Tibial artery (tissue), 4 donors: ENCODE measurements at regions not wholly inside any gene's neighbourhood (a gene's known extent, or its start where the extent isn't known, plus 50 kb on each side); places are given as distances from the start of the nearest gene placed in this dataset.
A peak's percentile ranks its signal among the peaks of the same experiment; 100 is the strongest.
"Not testable (repeated sequence)": the region's sequence is repeated elsewhere in the genome, so short reads cannot be mapped to it uniquely, and the experiment has no call there.

Experiments used
- DNase-seq, 2 donors: peaks; one replicate each; pipeline ENCODE4 v3.0.0-alpha.2; 2019
- H3K27ac ChIP-seq, 2 donors: fragments of 200-600 bp; sonication (generic) in 1 of 2; 1 replicate in 1 of 2; 2 replicates in 1 of 2; pipeline ENCODE4 v1.5.1; 2018 to 2019; ENCODE audit warnings: mild to moderate bottlenecking in 1 of 2
- H3K27me3 ChIP-seq, 2 donors: fragments of 200-600 bp; sonication (generic) in 1 of 2; one replicate each; pipeline versions ENCODE4 v1.5.1 to v1.6.0; 2016 to 2019
- H3K36me3 ChIP-seq, 3 donors: fragments of 200-600 bp; sonication (generic) in 2 of 3; one replicate each; pipeline ENCODE4 v1.5.1; 2016 to 2019; ENCODE audit warnings: mild to moderate bottlenecking in 2 of 3
- H3K4me1 ChIP-seq, 4 donors: fragments of 200-600 bp; sonication (generic) in 2 of 4; 1 replicate in 3 of 4; 2 replicates in 1 of 4; pipeline ENCODE4 v1.5.1; 2016 to 2019
- H3K4me3 ChIP-seq, 2 donors: fragments of 200-600 bp; sonication (generic) in 1 of 2; 1 replicate in 1 of 2; 2 replicates in 1 of 2; pipeline ENCODE4 v1.5.1; 2018 to 2019; ENCODE audit warnings: mild to moderate bottlenecking in 2 of 2
- H3K9me3 ChIP-seq, 3 donors: fragments of 200-600 bp; sonication (generic) in 1 of 3; one replicate each; pipeline ENCODE4 v1.5.1; 2016 to 2019
- intact Hi-C: fragments of 100-400 bp; cut with DNase I; formaldehyde crosslinking; loops from one replicate; pipeline ENCODE4 v1.15.0; 2023; ENCODE audit warnings: low total_unique reads
- TF ChIP-seq, protein P1 (sequence below), 2 experiments: fragments of 200-600 bp in 1 of 2; fragments of 450-650 bp in 1 of 2; IDR thresholded peaks; one replicate each; pipeline ENCODE4 v1.5.1; 2017 to 2019; ENCODE audit warnings: antibody characterized with exemption in 2 of 2, mild to moderate bottlenecking in 1 of 2, moderate library complexity in 1 of 2

DNA sequence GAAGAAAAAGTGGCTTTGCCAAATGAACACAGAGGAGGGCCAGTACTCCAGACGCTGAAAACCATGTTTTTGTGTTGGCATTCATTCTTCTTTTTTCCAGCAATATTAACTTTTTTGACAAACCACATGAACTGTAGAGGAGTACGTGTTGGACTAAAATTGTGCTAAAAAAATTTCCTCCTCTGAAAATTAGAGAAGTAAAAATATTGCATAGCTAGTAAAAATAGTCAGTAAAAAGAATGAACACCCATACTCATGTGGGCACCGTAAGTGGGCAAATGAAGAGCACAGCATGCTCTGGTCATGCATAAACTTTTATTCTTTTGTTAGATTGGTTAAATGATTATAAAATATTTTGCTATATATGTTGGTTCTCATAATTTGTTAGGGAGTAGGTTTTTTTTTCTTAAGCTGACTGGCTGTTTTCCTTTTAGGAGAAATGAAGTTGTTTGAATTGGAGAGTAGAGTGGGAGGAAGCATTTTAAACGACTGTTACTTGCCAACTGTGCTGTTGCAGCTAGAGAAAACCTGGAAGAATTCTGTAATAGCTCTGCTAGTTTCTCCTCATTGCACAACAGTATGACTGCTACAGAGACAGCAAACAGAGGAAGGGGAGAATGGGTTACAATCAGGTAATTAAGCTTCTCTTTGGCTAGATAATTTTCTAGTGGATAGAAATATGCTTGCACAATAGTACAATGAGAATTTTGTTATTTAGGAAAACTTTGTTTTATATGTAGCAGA lies 222.4 kb downstream of the KCTD12 start:
- intact Hi-C loops: no loop called here
- no peak for DNase-seq
- peaks cover 0 to 16% (median 7%) of the 10 kb centered on the region in 4 donors for H3K4me1 ChIP-seq
- H3K27me3 ChIP-seq: no peaks in the 10 kb centered on the region
- TF ChIP-seq, protein P1, sequence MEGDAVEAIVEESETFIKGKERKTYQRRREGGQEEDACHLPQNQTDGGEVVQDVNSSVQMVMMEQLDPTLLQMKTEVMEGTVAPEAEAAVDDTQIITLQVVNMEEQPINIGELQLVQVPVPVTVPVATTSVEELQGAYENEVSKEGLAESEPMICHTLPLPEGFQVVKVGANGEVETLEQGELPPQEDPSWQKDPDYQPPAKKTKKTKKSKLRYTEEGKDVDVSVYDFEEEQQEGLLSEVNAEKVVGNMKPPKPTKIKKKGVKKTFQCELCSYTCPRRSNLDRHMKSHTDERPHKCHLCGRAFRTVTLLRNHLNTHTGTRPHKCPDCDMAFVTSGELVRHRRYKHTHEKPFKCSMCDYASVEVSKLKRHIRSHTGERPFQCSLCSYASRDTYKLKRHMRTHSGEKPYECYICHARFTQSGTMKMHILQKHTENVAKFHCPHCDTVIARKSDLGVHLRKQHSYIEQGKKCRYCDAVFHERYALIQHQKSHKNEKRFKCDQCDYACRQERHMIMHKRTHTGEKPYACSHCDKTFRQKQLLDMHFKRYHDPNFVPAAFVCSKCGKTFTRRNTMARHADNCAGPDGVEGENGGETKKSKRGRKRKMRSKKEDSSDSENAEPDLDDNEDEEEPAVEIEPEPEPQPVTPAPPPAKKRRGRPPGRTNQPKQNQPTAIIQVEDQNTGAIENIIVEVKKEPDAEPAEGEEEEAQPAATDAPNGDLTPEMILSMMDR (IDR thresholded peaks at IDR 0.05): no peak
- H3K27ac ChIP-seq: peak overlapping the region in 1 of 2 donors; percentile 24
- no peaks in the 10 kb centered on the region for H3K36me3 ChIP-seq
- no peaks in the 10 kb centered on the region for H3K9me3 ChIP-seq
- H3K4me3 ChIP-seq: no peak overlapping the region

DNA sequence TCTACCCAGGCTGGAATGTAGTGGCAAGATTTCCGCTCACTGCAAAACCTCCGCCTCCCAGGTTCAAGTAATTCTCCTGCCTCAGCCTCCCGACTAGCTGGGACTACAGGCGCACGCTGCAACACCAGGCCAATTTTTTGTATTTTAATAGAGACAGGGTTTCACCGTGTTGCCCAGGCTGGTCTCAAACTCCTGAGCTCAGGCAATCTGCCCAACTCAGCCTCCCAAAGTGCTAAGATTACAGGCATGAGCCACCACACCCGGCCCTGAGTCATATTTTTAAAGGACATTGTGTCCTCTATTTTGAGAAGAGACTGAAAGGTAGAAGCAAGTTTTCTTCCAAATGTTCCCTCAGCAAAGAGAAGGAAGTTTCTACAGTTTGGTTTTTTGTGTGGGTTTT lies 227.1 kb downstream of the KCTD12 start:
- H3K27me3 ChIP-seq, H3K36me3 ChIP-seq, intact Hi-C loops, DNase-seq, H3K27ac ChIP-seq, H3K9me3 ChIP-seq, H3K4me3 ChIP-seq: not testable (repeated sequence)
- H3K4me1 ChIP-seq: peaks cover 0 to 12% (median 6%) of the 10 kb centered on the region in 4 donors

DNA sequence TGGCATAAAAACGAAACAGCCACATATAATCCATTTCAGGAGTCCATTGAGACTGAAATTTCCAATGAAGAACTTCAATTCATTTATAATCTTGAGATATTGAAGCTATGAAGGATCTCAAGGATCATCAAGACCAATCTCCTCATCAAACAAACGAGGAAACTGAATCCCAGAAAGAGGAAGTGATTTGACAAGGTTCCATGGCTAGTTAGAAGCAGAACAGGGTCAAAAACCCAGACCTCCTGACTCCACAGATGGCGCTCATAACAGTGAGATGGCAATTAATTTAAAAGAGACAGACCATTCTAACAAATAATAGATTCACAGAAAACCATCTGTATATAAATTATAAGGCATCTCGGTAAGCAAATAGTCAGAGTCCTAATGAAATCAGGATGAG lies 229.7 kb downstream of the KCTD12 start:
- Histone ChIP-seq H3K27ac (no peak overlapping the region), H3K36me3 (no peaks in the 10 kb centered on the region), H3K9me3 (no peaks in the 10 kb centered on the region), H3K4me3 (no peak overlapping the region), H3K4me1 (no peaks in the 10 kb centered on the region), H3K27me3 (no peaks in the 10 kb centered on the region)
- intact Hi-C loops: no loop called here
- no peak for DNase-seq
- TF ChIP-seq, protein P1 (IDR thresholded peaks at IDR 0.05): no peak

DNA sequence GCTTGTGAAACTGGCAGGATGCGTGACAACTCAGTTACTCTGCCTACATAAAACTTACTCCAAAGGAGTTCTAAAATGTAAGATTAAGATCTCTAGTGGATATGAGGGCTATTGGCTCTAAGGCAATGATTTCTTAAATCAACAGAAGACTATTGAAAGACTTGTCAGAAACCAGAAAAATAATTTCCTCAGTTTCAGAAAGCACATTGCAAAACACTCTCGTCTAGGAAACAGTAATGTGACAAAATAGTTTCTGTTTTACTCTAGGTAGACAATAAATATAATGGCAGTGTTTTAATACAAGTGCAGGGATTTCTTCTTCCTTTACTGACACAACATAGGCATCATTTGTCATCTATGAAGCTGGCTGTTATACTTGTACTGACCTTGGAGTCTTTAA lies 230.1 kb downstream of the KCTD12 start:
- Histone ChIP-seq H3K9me3 (no peaks in the 10 kb centered on the region), H3K4me3 (no peak overlapping the region), H3K27me3 (no peaks in the 10 kb centered on the region), H3K27ac (no peak overlapping the region), H3K36me3 (no peaks in the 10 kb centered on the region), H3K4me1 (no peaks in the 10 kb centered on the region)
- DNase-seq: no peak
- intact Hi-C loops: no loop called here
- TF ChIP-seq, protein P1 (IDR thresholded peaks at IDR 0.05): no peak

DNA sequence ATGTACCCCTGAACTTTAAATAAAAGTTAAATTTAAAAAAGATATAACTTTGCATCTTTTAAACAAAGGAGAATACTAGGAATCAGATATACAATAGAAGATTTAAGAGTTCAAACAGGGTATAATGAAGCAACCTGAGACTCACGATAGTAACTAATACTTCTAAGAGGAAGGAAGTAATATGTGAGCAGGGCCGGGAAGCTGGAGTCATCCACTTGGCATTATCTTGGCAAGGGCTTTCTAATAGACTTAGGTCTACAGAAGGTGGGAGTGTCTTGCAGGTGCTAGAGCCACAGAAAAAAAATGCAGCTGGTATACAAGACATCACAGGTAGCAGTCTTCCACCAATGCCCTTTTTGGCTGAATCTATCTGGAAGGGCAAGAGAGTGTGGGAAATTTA lies 231.9 kb downstream of the KCTD12 start:
- no peaks in the 10 kb centered on the region for H3K27me3 ChIP-seq
- H3K36me3 ChIP-seq: no peaks in the 10 kb centered on the region
- no peaks in the 10 kb centered on the region for H3K9me3 ChIP-seq
- intact Hi-C loops: no loop called here
- DNase-seq: no peak
- H3K4me1 ChIP-seq: no peaks in the 10 kb centered on the region
- no peak overlapping the region for H3K4me3 ChIP-seq
- TF ChIP-seq, protein P1 (IDR thresholded peaks at IDR 0.05): no peak
- H3K27ac ChIP-seq: no peak overlapping the region

DNA sequence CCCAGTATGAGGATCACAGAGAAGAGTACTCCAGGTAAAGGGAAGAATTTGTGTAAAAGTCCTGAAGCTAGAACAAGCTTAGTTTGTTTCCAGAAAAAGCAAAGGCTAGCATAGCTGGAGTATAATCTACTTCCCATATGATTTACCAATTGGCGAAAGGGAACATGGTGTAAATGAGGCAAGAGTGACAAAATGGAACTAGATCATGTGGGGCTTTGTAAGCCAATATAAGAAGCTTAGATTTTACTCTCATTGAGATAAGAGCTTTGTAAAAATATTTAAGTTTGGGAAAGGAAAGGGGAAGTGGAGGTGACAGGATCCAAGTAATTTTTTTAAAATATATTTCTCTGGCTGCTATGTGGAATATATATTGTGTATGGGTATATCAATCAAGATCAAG lies 234.9 kb downstream of the KCTD12 start:
- Histone ChIP-seq H3K36me3 (no peaks in the 10 kb centered on the region), H3K4me3 (no peak overlapping the region), H3K9me3 (no peaks in the 10 kb centered on the region), H3K4me1 (no peaks in the 10 kb centered on the region), H3K27me3 (no peaks in the 10 kb centered on the region), H3K27ac (no peak overlapping the region)
- no peak for DNase-seq
- TF ChIP-seq, protein P1 (IDR thresholded peaks at IDR 0.05): no peak
- intact Hi-C loops: no loop called here
